Right atrium auricular region (tissue), 2 donors: ENCODE measurements at regions not wholly inside any gene's neighbourhood (a gene's known extent, or its start where the extent isn't known, plus 50 kb on each side); places are given as distances from the start of the nearest gene placed in this dataset.

ENCODE experiments used
- DNase-seq: peaks from one replicate; pipeline ENCODE4 v3.0.0-alpha.2; 2019; ENCODE audit warnings: low spot score
- H3K27ac ChIP-seq, 2 donors: fragments of 200-600 bp; sonication (generic); 1 replicate in 1 of 2; 2 replicates in 1 of 2; pipeline ENCODE4 v1.5.1; 2016 to 2019
- H3K27me3 ChIP-seq, 2 donors: fragments of 200-600 bp; sonication (generic); one replicate each; pipeline versions ENCODE4 v1.5.1 to v1.6.0; 2017 to 2019
- H3K36me3 ChIP-seq: fragments of 200-600 bp; sonication (generic); one replicate; pipeline ENCODE4 v1.5.1; 2016
- H3K4me1 ChIP-seq, 2 donors: fragments of 200-600 bp; sonication (generic); one replicate each; pipeline versions ENCODE4 v1.5.1 to v1.6.0; 2017 to 2019
- H3K4me3 ChIP-seq, 2 donors: fragments of 200-600 bp; sonication (generic); 1 replicate in 1 of 2; 2 replicates in 1 of 2; pipeline ENCODE4 v1.5.1; 2017 to 2019; ENCODE audit warnings: mild to moderate bottlenecking in 1 of 2, moderate library complexity in 1 of 2
- H3K9me3 ChIP-seq, 2 donors: fragments of 200-600 bp; sonication (generic); one replicate each; pipeline ENCODE4 v1.5.1; 2019
- CTCF ChIP-seq, 2 donors: fragments of 200-600 bp; sonication (generic); IDR thresholded peaks; one replicate each; pipeline ENCODE4 v1.5.1; 2019; ENCODE audit warnings: antibody characterized with exemption in 2 of 2

- Histone ChIP-seq H3K4me3 (no peak overlapping the region), H3K9me3 (peaks cover 0 to 13% of the 10 kb centered on the region in 2 donors), H3K27ac (no peak overlapping the region), H3K36me3 (no peaks in the 10 kb centered on the region), H3K4me1 (no peaks in the 10 kb centered on the region), H3K27me3 (no peaks in the 10 kb centered on the region)
- DNase-seq: no peak
- TF ChIP-seq CTCF (IDR thresholded peaks at IDR 0.05): no peak
These were observed 358.2 kb downstream of the FGFR2 start for GRCh38 chr10:121240011-121240410.

- no peak overlapping the region for H3K4me3 ChIP-seq
- no peaks in the 10 kb centered on the region for H3K27me3 ChIP-seq
- DNase-seq: no peak
- H3K36me3 ChIP-seq: no peaks in the 10 kb centered on the region
- H3K27ac ChIP-seq: no peak overlapping the region
- peaks cover 0 to 13% of the 10 kb centered on the region in 2 donors for H3K9me3 ChIP-seq
- H3K4me1 ChIP-seq: no peaks in the 10 kb centered on the region
- no peak for TF ChIP-seq CTCF (IDR thresholded peaks at IDR 0.05)
These were observed 357.7 kb downstream of the FGFR2 start for GRCh38 chr10:121240556-121240955.

- peaks cover 0 to 13% of the 10 kb centered on the region in 2 donors for H3K9me3 ChIP-seq
- DNase-seq: no peak
- no peak overlapping the region for H3K4me3 ChIP-seq
- no peaks in the 10 kb centered on the region for H3K27me3 ChIP-seq
- no peaks in the 10 kb centered on the region for H3K4me1 ChIP-seq
- no peak overlapping the region for H3K27ac ChIP-seq
- no peak for TF ChIP-seq CTCF (IDR thresholded peaks at IDR 0.05)
- no peaks in the 10 kb centered on the region for H3K36me3 ChIP-seq
These were observed 356.9 kb downstream of the FGFR2 start for GRCh38 chr10:121241337-121241736.

GRCh38 chr10:121242741-121243608, 355.3 kb downstream of the FGFR2 start:
- DNase-seq: no peak
- H3K27ac ChIP-seq: no peak overlapping the region
- no peaks in the 10 kb centered on the region for H3K27me3 ChIP-seq
- no peak overlapping the region for H3K4me3 ChIP-seq
- H3K36me3 ChIP-seq: no peaks in the 10 kb centered on the region
- no peaks in the 10 kb centered on the region for H3K9me3 ChIP-seq
- TF ChIP-seq CTCF (IDR thresholded peaks at IDR 0.05): no peak
- H3K4me1 ChIP-seq: no peaks in the 10 kb centered on the region

- DNase-seq: no peak
- no peaks in the 10 kb centered on the region for H3K9me3 ChIP-seq
- no peaks in the 10 kb centered on the region for H3K27me3 ChIP-seq
- H3K27ac ChIP-seq: no peak overlapping the region
- H3K36me3 ChIP-seq: no peaks in the 10 kb centered on the region
- TF ChIP-seq CTCF (IDR thresholded peaks at IDR 0.05): no peak
- H3K4me3 ChIP-seq: no peak overlapping the region
- H3K4me1 ChIP-seq: no peaks in the 10 kb centered on the region
These were observed 354.5 kb downstream of the FGFR2 start for GRCh38 chr10:121243609-121244241.
